ENCODE measurements at regions not wholly inside any gene's neighbourhood (a gene's known extent, or its start where the extent isn't known, plus 50 kb on each side); places are given as distances from the start of the nearest gene placed in this dataset.

DNA sequence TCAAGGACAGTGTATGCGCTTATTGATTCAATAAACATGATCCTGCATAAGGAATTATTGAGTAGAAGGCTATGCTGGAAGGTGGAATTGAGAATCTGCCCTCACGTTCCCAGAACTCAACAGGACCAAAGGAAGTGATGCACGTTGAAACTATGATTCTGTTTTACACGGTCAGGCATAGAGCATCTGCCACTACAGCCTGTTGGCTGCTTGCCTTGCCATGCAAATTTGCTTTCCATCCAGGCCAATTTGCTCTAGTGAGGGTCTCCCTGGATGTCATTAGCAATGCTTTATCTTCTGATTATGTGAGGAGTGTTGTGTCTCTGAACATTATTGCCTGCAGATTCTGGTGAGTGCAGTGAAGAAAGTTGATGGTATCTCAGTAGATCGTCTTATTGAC, 132.9 kb downstream of the ADRA2A start:
- peaks cover 5% of the 10 kb centered on the region for H3K27me3 Mint-ChIP-seq
- H3K9me3 Mint-ChIP-seq = no peaks in the 10 kb centered on the region
- H3K36me3 Mint-ChIP-seq (ENCODE audit: low read depth) = no peaks in the 10 kb centered on the region
- H3K4me3 Mint-ChIP-seq = no peak overlapping the region
- H3K4me1 Mint-ChIP-seq (ENCODE audit: low read depth) = no peaks in the 10 kb centered on the region
- no peak overlapping the region for H3K27ac Mint-ChIP-seq
- intact Hi-C loops (cut with micrococcal nuclease) = loop anchor here (5.0 kb wide), 3 partner anchors 317 to 597 kb away; no protein-coding TSS in a partner anchor

DNA sequence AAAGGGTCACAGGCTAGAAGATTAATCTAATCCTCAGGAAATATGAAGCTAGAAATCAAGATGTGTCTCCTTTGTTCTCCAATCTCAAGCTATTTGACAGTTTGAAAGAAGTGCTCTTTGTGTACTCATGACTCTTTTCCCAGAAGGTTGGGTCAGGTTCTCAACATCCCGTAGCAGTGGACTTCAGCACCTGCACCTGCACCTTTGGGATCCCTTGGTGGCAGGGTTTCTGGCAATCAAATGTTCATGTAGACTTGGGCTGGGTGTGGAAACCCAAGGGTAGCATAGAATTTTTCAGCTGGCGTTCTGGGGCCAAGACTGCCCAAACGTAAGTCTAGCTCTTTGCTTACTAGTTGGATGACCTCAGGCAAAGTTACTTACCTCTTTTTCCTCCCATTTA, 134.4 kb downstream of the ADRA2A start:
- intact Hi-C loops (cut with micrococcal nuclease) = no loop called here
- Mint-ChIP-seq H3K27ac (no peak overlapping the region), H3K4me1 (ENCODE audit: low read depth) (no peaks in the 10 kb centered on the region), H3K27me3 (peaks cover 6% of the 10 kb centered on the region), H3K9me3 (no peaks in the 10 kb centered on the region), H3K4me3 (no peak overlapping the region), H3K36me3 (ENCODE audit: low read depth) (no peaks in the 10 kb centered on the region)

GRCh38 chr10:111211706-111212105, 134.9 kb downstream of the ADRA2A start:
- intact Hi-C loops (cut with micrococcal nuclease) = no loop called here
- no peaks in the 10 kb centered on the region for H3K36me3 Mint-ChIP-seq (ENCODE audit: low read depth)
- no peaks in the 10 kb centered on the region for H3K4me1 Mint-ChIP-seq (ENCODE audit: low read depth)
- no peaks in the 10 kb centered on the region for H3K9me3 Mint-ChIP-seq
- no peak overlapping the region for H3K4me3 Mint-ChIP-seq
- peaks cover 6% of the 10 kb centered on the region for H3K27me3 Mint-ChIP-seq
- no peak overlapping the region for H3K27ac Mint-ChIP-seq

DNA sequence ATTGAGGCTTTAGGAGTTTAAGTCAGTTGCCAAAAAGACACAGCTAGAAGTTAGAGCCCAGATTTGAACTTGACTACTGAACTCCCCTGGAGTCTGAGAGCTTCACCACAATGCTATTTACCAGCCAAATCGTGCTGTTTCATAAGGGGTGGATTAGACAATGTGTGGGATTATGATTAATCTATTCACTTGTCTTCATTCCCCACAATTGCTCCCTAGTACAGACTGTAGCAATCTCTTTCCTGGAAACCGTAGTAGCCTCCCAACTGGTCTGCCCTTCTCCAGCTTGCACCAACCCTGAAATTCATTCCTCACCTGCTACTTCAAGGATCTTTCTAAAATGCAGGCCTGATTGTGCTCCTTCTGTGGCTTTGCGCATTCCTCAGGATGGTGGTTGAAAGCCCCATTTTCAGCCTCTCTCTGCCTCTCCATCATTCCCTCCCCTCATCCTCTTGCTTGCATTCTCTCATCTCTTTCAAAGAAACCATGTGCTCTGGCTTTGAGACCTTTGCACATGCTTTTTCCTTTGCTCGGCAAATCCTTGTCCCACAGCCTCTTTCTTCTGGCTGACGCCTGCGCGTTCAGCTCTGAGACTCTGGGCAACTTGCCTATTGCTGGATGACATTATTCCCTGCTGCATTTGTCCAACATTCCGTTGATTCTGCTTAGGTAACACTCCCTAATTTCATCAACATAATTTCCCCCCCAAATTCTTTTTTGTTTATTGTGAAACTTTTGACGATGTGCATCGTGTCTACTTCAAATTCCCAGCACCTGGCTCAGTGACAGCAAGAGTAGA, 145.1 kb downstream of the ADRA2A start:
- Mint-ChIP-seq H3K9me3 (peaks cover 14% of the 10 kb centered on the region), H3K36me3 (ENCODE audit: low read depth) (no peaks in the 10 kb centered on the region), H3K27me3 (peaks cover 4% of the 10 kb centered on the region), H3K4me1 (ENCODE audit: low read depth) (peaks cover 5% of the 10 kb centered on the region), H3K4me3 (no peak overlapping the region), H3K27ac (no peak overlapping the region)
- intact Hi-C loops (cut with micrococcal nuclease) = no loop called here

GRCh38 chr10:111222961-111223360, 146.1 kb downstream of the ADRA2A start:
- H3K36me3 Mint-ChIP-seq (ENCODE audit: low read depth) = no peaks in the 10 kb centered on the region
- H3K27ac Mint-ChIP-seq = no peak overlapping the region
- no peak overlapping the region for H3K4me3 Mint-ChIP-seq
- peaks cover 5% of the 10 kb centered on the region for H3K4me1 Mint-ChIP-seq (ENCODE audit: low read depth)
- intact Hi-C loops (cut with micrococcal nuclease) = no loop called here
- H3K9me3 Mint-ChIP-seq = peaks cover 15% of the 10 kb centered on the region
- peaks cover 4% of the 10 kb centered on the region for H3K27me3 Mint-ChIP-seq

- Mint-ChIP-seq H3K27ac (no peak overlapping the region), H3K36me3 (ENCODE audit: low read depth) (no peaks in the 10 kb centered on the region), H3K4me3 (no peak overlapping the region), H3K9me3 (peaks cover 6% of the 10 kb centered on the region), H3K4me1 (ENCODE audit: low read depth) (no peaks in the 10 kb centered on the region), H3K27me3 (no peaks in the 10 kb centered on the region)
- intact Hi-C loops (cut with micrococcal nuclease) = no loop called here
Observed at GRCh38 chr10:111231779-111232178, 154.9 kb downstream of the ADRA2A start.

GRCh38 chr10:111233439-111233838, 156.6 kb downstream of the ADRA2A start:
- H3K27ac Mint-ChIP-seq = no peak overlapping the region
- H3K4me3 Mint-ChIP-seq = no peak overlapping the region
- no peaks in the 10 kb centered on the region for H3K4me1 Mint-ChIP-seq (ENCODE audit: low read depth)
- intact Hi-C loops (cut with micrococcal nuclease) = no loop called here
- H3K36me3 Mint-ChIP-seq (ENCODE audit: low read depth) = no peaks in the 10 kb centered on the region
- peaks cover under 1% of the 10 kb centered on the region for H3K9me3 Mint-ChIP-seq
- H3K27me3 Mint-ChIP-seq = no peaks in the 10 kb centered on the region

DNA sequence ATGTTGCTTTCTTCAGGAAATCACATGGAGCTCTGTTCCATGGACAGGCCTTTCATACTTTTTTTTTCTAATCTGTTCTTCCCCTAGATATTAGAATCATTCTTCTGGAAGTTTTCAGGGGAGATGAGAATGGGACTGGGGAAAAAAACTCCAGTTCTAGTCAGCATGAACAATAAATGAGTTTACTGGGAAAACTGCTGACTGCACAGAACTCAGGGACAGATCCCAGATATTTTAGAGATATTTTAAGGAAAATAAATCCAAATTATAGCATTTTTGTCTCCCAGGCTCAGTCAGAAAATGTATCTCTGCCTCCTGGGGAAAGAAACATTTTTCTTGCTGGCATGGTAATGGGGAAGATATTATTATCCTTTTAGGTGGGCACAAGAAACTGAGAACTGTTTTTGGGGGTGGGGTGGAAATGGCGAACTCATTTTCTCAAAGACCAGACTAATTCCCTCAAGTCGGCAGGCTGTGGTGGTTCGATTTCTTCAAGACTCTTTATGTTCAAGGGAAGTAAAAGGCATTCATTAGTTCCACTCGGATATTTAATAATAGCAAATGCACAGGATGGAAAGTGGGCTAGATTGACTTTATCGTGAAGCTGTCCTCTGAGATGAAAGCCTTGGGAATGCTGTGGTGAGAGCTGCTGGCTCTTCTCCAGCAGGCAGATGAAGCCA, 157.5 kb downstream of the ADRA2A start:
- Mint-ChIP-seq H3K9me3 (no peaks in the 10 kb centered on the region), H3K27me3 (no peaks in the 10 kb centered on the region), H3K36me3 (ENCODE audit: low read depth) (no peaks in the 10 kb centered on the region), H3K4me3 (no peak overlapping the region), H3K27ac (no peak overlapping the region), H3K4me1 (ENCODE audit: low read depth) (no peaks in the 10 kb centered on the region)
- intact Hi-C loops (cut with micrococcal nuclease) = no loop called here

DNA sequence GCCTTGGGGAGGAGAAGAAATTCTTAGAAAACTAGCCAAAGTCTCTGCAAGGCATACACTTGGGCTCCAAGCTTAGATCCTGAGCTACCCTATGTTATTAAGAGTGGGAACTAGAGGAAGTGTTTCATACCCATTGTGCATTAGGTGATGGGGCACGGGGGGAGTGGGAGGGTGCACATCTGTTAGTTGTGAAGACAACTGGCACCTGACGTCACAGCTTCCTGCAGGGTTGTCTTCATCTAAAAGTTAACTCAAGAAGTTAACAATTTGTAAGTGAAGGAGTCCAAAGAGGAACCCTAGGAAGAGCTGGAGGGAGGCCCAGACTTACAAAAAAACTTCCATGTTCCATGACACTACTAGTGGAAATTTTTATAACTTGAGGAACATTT, 158.1 kb downstream of the ADRA2A start:
- Mint-ChIP-seq H3K4me1 (ENCODE audit: low read depth) (no peaks in the 10 kb centered on the region), H3K27me3 (no peaks in the 10 kb centered on the region), H3K9me3 (no peaks in the 10 kb centered on the region), H3K27ac (no peak overlapping the region), H3K36me3 (ENCODE audit: low read depth) (no peaks in the 10 kb centered on the region), H3K4me3 (no peak overlapping the region)
- intact Hi-C loops (cut with micrococcal nuclease) = no loop called here

DNA sequence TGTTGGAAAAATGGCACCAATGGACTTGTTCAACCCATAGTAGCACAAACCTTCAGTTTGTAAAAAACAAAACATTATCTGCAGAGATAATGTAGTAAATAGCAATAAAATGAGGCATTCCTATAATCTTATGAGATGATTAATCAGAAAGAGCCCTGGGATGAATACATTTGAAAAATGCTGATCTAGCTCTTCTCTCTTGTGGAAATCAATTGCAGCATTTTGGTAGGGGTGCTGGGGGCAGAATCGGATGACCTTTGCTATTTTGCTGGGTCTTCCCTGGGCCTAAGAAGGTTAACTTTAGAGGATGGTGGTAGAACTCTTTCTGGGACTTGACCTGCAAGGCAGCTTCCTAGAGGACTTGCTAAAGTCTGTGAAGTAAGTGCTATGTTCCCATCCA, 163.5 kb downstream of the ADRA2A start:
- H3K4me1 Mint-ChIP-seq (ENCODE audit: low read depth) = no peaks in the 10 kb centered on the region
- no peak overlapping the region for H3K4me3 Mint-ChIP-seq
- no peak overlapping the region for H3K27ac Mint-ChIP-seq
- intact Hi-C loops (cut with micrococcal nuclease) = no loop called here
- H3K36me3 Mint-ChIP-seq (ENCODE audit: low read depth) = no peaks in the 10 kb centered on the region
- H3K27me3 Mint-ChIP-seq = no peaks in the 10 kb centered on the region
- H3K9me3 Mint-ChIP-seq = no peaks in the 10 kb centered on the region

GRCh38 chr10:111243126-111243525, 166.3 kb downstream of the ADRA2A start:
- H3K9me3 Mint-ChIP-seq = no peaks in the 10 kb centered on the region
- no peak overlapping the region for H3K27ac Mint-ChIP-seq
- intact Hi-C loops (cut with micrococcal nuclease) = no loop called here
- no peaks in the 10 kb centered on the region for H3K27me3 Mint-ChIP-seq
- no peaks in the 10 kb centered on the region for H3K36me3 Mint-ChIP-seq (ENCODE audit: low read depth)
- no peaks in the 10 kb centered on the region for H3K4me1 Mint-ChIP-seq (ENCODE audit: low read depth)
- no peak overlapping the region for H3K4me3 Mint-ChIP-seq

- no peaks in the 10 kb centered on the region for H3K4me1 Mint-ChIP-seq (ENCODE audit: low read depth)
- intact Hi-C loops (cut with micrococcal nuclease) = no loop called here
Observed at GRCh38 chr10:111246136-111246535, 169.3 kb downstream of the ADRA2A start.

DNA sequence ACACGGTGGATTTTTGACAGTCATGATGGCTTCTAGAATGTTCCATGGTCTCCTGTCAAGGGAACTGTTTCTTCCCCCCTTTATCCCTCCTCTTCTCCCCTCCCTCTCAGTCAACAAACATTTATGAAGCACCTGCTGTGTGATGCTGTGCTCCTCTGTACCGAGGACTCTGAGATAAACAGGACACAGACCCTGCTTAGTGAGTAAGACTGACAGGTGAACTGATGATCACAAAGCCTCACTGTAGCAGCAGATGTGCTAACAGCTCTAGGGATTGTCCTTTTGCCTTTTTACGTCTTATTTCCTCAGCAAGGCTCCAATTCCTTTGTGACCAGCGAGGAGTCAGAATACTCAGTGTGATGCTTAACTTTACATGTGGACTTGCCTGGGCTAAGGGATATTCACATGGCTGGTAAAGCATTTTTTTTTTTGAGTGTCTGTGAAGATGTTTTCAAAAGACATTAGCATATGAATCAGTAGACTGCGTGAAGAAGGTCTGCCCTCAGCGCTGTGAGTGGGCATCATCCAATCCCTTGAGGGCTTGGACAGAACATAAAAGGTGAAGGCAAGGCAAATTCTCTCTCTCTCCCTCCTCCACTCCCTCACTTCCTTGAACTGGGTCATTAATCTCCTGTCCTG, 170.1 kb downstream of the ADRA2A start:
- intact Hi-C loops (cut with micrococcal nuclease) = no loop called here
- no peak overlapping the region for H3K27ac Mint-ChIP-seq
- H3K4me1 Mint-ChIP-seq (ENCODE audit: low read depth) = no peaks in the 10 kb centered on the region
- no peak overlapping the region for H3K4me3 Mint-ChIP-seq
- H3K27me3 Mint-ChIP-seq = no peaks in the 10 kb centered on the region
- no peaks in the 10 kb centered on the region for H3K9me3 Mint-ChIP-seq
- H3K36me3 Mint-ChIP-seq (ENCODE audit: low read depth) = no peaks in the 10 kb centered on the region

More at GRCh38 chr10:111246136-111246535, 169.3 kb downstream of the ADRA2A start:
- Mint-ChIP-seq H3K4me3 (no peak overlapping the region), H3K27me3 (no peaks in the 10 kb centered on the region), H3K9me3 (no peaks in the 10 kb centered on the region), H3K36me3 (ENCODE audit: low read depth) (no peaks in the 10 kb centered on the region), H3K27ac (no peak overlapping the region)

- no peaks in the 10 kb centered on the region for H3K27me3 Mint-ChIP-seq
- H3K9me3 Mint-ChIP-seq = no peaks in the 10 kb centered on the region
- H3K4me3 Mint-ChIP-seq = no peak overlapping the region
- intact Hi-C loops (cut with micrococcal nuclease) = no loop called here
- no peaks in the 10 kb centered on the region for H3K4me1 Mint-ChIP-seq (ENCODE audit: low read depth)
- H3K36me3 Mint-ChIP-seq (ENCODE audit: low read depth) = no peaks in the 10 kb centered on the region
- no peak overlapping the region for H3K27ac Mint-ChIP-seq
Observed at GRCh38 chr10:111247781-111248389, 171.1 kb downstream of the ADRA2A start.
